SK-N-SH treated with all-trans-retinoic acid at 6 μM for 48 hours (cell line): ENCODE measurements at regions not wholly inside any gene's neighbourhood (a gene's known extent, or its start where the extent isn't known, plus 50 kb on each side); places are given as distances from the start of the nearest gene placed in this dataset.

Experiments
- ATAC-seq: fragments of 200-7000 bp; cut with Tn5 transposase; 3 replicates; pipeline ENCODE4 v1.9.1; 2020; ENCODE audit warnings: mild to moderate bottlenecking, moderate library complexity
- ARNTL ChIP-seq: fragments of 450-650 bp; formaldehyde crosslinking; IDR thresholded peaks from 2 replicates; pipeline ENCODE4 v1.5.0; 2020; ENCODE audit warnings: low read depth, mild to moderate bottlenecking, moderate library complexity, borderline replicate concordance
- BACH2 ChIP-seq: fragments of 250-450 bp; sonication (Bioruptor Pico); IDR thresholded peaks from 2 replicates; pipeline ENCODE4 v1.9.0; 2021; ENCODE audit warnings: mild to moderate bottlenecking, borderline replicate concordance
- ESRRG ChIP-seq: fragments of 250-450 bp; sonication (Bioruptor Pico); IDR thresholded peaks from 2 replicates; pipeline ENCODE4 v1.6.1; 2021; ENCODE audit warnings: mild to moderate bottlenecking
- GLIS3 ChIP-seq: fragments of 250-450 bp; sonication (Bioruptor Pico); IDR thresholded peaks from 2 replicates; pipeline ENCODE4 v1.5.0; 2020; ENCODE audit warnings: mild to moderate bottlenecking, moderate library complexity
- ISL1 ChIP-seq: fragments of 250-450 bp; sonication (Bioruptor Pico); IDR thresholded peaks from 2 replicates; pipeline ENCODE4 v2.1.2; 2022; ENCODE audit warnings: mild to moderate bottlenecking, moderate library complexity
- PPARA ChIP-seq: fragments of 250-450 bp; sonication (Bioruptor Pico); IDR thresholded peaks from 2 replicates; pipeline ENCODE4 v1.5.0; 2020; ENCODE audit warnings: mild to moderate bottlenecking, borderline replicate concordance
- RARB ChIP-seq: fragments of 250-450 bp; sonication (Bioruptor Pico); IDR thresholded peaks from 2 replicates; pipeline ENCODE4 v1.8.0; 2021; ENCODE audit warnings: mild to moderate bottlenecking, moderate library complexity
- SNAI2 ChIP-seq: fragments of 250-450 bp; sonication (Bioruptor Pico); IDR thresholded peaks from 2 replicates; pipeline ENCODE4 v1.5.0; 2020; ENCODE audit warnings: mild to moderate bottlenecking, moderate library complexity
- TCF4 ChIP-seq: fragments of 250-450 bp; sonication (Bioruptor Pico); IDR thresholded peaks from 2 replicates; pipeline ENCODE4 v1.8.0; 2021; ENCODE audit warnings: mild to moderate bottlenecking, moderate library complexity, borderline replicate concordance
- TOX ChIP-seq: fragments of 250-450 bp; sonication (Bioruptor Pico); IDR thresholded peaks from 2 replicates; pipeline ENCODE4 v1.8.0; 2021; ENCODE audit warnings: mild to moderate bottlenecking, moderate library complexity, borderline replicate concordance
- ZFP3 ChIP-seq: fragments of 250-450 bp; sonication (Bioruptor Pico); IDR thresholded peaks from 2 replicates; pipeline ENCODE4 v1.5.0; 2020; ENCODE audit warnings: mild to moderate bottlenecking, moderate library complexity
- ZFP30 ChIP-seq: fragments of 450-650 bp; formaldehyde crosslinking; IDR thresholded peaks from 2 replicates; pipeline ENCODE4 v1.5.0; 2022; ENCODE audit warnings: mild to moderate bottlenecking, moderate library complexity
- ZNF565 ChIP-seq: fragments of 450-650 bp; formaldehyde crosslinking; conservative IDR thresholded peaks from 2 replicates; pipeline ENCODE4 v1.5.0; 2020; ENCODE audit warnings: low read depth, mild to moderate bottlenecking, moderate library complexity
- ZNF8 ChIP-seq: fragments of 450-650 bp; formaldehyde crosslinking; IDR thresholded peaks from 2 replicates; pipeline ENCODE4 v1.5.0; 2020; ENCODE audit warnings: mild to moderate bottlenecking, moderate library complexity
- TF ChIP-seq, protein P1 (sequence below): fragments of 250-450 bp; sonication (Bioruptor Pico); IDR thresholded peaks from 2 replicates; pipeline ENCODE4 v1.5.1; 2021; ENCODE audit warnings: mild to moderate bottlenecking, moderate library complexity
- TF ChIP-seq, protein P2 (sequence below): fragments of 250-450 bp; sonication (Bioruptor Pico); IDR thresholded peaks from 2 replicates; pipeline ENCODE4 v1.5.0; 2020; ENCODE audit warnings: mild to moderate bottlenecking, moderate library complexity
- TF ChIP-seq, protein P3 (sequence below): fragments of 250-450 bp; sonication (Bioruptor Pico); IDR thresholded peaks from 2 replicates; pipeline ENCODE4 v1.8.0; 2021; ENCODE audit warnings: low read depth, mild to moderate bottlenecking, moderate library complexity, borderline replicate concordance
- TF ChIP-seq, protein P4 (sequence below): fragments of 250-450 bp; sonication (Bioruptor Pico); IDR thresholded peaks from 2 replicates; pipeline ENCODE4 v1.5.1; 2020; ENCODE audit warnings: low read depth, mild to moderate bottlenecking, moderate library complexity
- TF ChIP-seq, protein P5 (sequence below): fragments of 250-450 bp; sonication (Bioruptor Pico); IDR thresholded peaks from 2 replicates; pipeline ENCODE4 v1.8.0; 2020; ENCODE audit warnings: mild to moderate bottlenecking, moderate library complexity, borderline replicate concordance

DNA sequence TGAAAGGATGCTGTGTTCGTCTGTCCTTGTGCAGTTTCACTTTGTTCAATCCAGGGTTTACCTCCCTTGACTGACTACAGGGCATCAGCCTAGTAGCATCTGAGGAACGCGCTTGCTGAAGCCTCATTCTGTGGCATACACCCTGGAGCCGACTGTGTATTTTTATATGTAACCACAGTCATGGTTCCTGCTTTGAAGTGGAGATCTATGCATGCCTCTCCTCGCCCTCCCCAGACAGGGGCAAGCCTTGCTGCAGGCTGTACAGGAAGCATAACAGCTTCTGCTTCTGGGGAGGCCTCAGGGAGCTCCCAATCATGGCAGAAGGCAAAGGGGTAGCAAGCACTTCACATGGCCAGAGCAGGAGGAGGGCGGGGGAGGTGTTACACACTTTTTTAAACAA lies 262.1 kb downstream of the BCL11B start:
- no peak for ATAC-seq
- no peak for TF ChIP-seq ARNTL (CRISPR knock-in tag)
- TF ChIP-seq TCF4 (CRISPR knock-in tag), result no peak
- TF ChIP-seq ZFP3 (CRISPR knock-in tag), result no peak
- no peak for TF ChIP-seq ZNF565
- no peak for TF ChIP-seq ZFP30 (CRISPR knock-in tag)
- TF ChIP-seq, protein P1, sequence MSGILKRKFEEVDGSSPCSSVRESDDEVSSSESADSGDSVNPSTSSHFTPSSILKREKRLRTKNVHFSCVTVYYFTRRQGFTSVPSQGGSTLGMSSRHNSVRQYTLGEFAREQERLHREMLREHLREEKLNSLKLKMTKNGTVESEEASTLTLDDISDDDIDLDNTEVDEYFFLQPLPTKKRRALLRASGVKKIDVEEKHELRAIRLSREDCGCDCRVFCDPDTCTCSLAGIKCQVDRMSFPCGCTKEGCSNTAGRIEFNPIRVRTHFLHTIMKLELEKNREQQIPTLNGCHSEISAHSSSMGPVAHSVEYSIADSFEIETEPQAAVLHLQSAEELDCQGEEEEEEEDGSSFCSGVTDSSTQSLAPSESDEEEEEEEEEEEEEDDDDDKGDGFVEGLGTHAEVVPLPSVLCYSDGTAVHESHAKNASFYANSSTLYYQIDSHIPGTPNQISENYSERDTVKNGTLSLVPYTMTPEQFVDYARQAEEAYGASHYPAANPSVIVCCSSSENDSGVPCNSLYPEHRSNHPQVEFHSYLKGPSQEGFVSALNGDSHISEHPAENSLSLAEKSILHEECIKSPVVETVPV (CRISPR knock-in tag), result no peak
- TF ChIP-seq ISL1 (CRISPR knock-in tag), result no peak
- no peak for TF ChIP-seq BACH2
- no peak for TF ChIP-seq TOX
- TF ChIP-seq, protein P2, sequence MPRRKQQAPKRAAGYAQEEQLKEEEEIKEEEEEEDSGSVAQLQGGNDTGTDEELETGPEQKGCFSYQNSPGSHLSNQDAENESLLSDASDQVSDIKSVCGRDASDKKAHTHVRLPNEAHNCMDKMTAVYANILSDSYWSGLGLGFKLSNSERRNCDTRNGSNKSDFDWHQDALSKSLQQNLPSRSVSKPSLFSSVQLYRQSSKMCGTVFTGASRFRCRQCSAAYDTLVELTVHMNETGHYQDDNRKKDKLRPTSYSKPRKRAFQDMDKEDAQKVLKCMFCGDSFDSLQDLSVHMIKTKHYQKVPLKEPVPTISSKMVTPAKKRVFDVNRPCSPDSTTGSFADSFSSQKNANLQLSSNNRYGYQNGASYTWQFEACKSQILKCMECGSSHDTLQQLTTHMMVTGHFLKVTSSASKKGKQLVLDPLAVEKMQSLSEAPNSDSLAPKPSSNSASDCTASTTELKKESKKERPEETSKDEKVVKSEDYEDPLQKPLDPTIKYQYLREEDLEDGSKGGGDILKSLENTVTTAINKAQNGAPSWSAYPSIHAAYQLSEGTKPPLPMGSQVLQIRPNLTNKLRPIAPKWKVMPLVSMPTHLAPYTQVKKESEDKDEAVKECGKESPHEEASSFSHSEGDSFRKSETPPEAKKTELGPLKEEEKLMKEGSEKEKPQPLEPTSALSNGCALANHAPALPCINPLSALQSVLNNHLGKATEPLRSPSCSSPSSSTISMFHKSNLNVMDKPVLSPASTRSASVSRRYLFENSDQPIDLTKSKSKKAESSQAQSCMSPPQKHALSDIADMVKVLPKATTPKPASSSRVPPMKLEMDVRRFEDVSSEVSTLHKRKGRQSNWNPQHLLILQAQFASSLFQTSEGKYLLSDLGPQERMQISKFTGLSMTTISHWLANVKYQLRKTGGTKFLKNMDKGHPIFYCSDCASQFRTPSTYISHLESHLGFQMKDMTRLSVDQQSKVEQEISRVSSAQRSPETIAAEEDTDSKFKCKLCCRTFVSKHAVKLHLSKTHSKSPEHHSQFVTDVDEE, result no peak
- TF ChIP-seq GLIS3 (CRISPR knock-in tag), result no peak
- no peak for TF ChIP-seq SNAI2 (CRISPR knock-in tag)
- TF ChIP-seq, protein P3, sequence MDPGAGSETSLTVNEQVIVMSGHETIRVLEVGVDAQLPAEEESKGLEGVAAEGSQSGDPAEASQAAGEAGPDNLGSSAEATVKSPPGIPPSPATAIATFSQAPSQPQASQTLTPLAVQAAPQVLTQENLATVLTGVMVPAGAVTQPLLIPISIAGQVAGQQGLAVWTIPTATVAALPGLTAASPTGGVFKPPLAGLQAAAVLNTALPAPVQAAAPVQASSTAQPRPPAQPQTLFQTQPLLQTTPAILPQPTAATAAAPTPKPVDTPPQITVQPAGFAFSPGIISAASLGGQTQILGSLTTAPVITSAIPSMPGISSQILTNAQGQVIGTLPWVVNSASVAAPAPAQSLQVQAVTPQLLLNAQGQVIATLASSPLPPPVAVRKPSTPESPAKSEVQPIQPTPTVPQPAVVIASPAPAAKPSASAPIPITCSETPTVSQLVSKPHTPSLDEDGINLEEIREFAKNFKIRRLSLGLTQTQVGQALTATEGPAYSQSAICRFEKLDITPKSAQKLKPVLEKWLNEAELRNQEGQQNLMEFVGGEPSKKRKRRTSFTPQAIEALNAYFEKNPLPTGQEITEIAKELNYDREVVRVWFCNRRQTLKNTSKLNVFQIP (CRISPR knock-in tag), result no peak
- TF ChIP-seq, protein P4, sequence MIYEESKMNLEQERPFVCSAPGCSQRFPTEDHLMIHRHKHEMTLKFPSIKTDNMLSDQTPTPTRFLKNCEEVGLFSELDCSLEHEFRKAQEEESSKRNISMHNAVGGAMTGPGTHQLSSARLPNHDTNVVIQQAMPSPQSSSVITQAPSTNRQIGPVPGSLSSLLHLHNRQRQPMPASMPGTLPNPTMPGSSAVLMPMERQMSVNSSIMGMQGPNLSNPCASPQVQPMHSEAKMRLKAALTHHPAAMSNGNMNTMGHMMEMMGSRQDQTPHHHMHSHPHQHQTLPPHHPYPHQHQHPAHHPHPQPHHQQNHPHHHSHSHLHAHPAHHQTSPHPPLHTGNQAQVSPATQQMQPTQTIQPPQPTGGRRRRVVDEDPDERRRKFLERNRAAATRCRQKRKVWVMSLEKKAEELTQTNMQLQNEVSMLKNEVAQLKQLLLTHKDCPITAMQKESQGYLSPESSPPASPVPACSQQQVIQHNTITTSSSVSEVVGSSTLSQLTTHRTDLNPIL (CRISPR knock-in tag), result no peak
- TF ChIP-seq ZNF8 (CRISPR knock-in tag), result no peak
- TF ChIP-seq, protein P5, sequence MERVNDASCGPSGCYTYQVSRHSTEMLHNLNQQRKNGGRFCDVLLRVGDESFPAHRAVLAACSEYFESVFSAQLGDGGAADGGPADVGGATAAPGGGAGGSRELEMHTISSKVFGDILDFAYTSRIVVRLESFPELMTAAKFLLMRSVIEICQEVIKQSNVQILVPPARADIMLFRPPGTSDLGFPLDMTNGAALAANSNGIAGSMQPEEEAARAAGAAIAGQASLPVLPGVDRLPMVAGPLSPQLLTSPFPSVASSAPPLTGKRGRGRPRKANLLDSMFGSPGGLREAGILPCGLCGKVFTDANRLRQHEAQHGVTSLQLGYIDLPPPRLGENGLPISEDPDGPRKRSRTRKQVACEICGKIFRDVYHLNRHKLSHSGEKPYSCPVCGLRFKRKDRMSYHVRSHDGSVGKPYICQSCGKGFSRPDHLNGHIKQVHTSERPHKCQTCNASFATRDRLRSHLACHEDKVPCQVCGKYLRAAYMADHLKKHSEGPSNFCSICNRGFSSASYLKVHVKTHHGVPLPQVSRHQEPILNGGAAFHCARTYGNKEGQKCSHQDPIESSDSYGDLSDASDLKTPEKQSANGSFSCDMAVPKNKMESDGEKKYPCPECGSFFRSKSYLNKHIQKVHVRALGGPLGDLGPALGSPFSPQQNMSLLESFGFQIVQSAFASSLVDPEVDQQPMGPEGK (CRISPR knock-in tag), result no peak

DNA sequence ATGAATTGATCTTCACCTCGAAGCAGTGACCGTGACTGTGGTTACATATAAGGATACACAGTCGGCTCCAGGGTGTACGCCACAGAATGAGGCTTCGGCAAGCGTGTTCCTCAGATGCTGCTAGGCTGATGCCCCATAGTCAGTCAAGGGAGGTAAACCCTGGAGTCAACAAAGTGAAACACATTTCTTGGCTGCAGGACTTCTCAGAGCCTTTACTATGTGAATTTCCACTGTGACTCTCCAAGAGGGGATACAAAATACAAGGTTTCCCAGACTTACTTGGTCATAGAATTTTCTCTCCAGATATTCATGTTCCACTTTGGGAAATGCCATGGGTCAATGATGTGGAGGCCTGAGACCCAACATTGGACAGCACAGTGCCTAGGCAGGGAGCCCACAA lies 260.6 kb downstream of the BCL11B start:
- no peak for ATAC-seq

More for the DNA sequence above, 260.6 kb downstream of the BCL11B start:
- TF ChIP-seq, protein P3 (CRISPR knock-in tag), result no peak
- TF ChIP-seq BACH2, result no peak
- TF ChIP-seq PPARA (CRISPR knock-in tag), result no peak
- TF ChIP-seq RARB (CRISPR knock-in tag), result no peak
- no peak for TF ChIP-seq SNAI2 (CRISPR knock-in tag)
- TF ChIP-seq TCF4 (CRISPR knock-in tag), result no peak
- TF ChIP-seq GLIS3 (CRISPR knock-in tag), result no peak
- TF ChIP-seq, protein P5 (CRISPR knock-in tag), result no peak
- TF ChIP-seq, protein P2, result no peak
- TF ChIP-seq ESRRG, result no peak
